Chondrocyte (in vitro differentiated cells): ENCODE measurements at regions not wholly inside any gene's neighbourhood (a gene's known extent, or its start where the extent isn't known, plus 50 kb on each side); places are given as distances from the start of the nearest gene placed in this dataset.

Experiments used
- DNase-seq: peaks from one replicate; pipeline ENCODE4 v3.0.0; 2021; ENCODE audit warnings: mixed read lengths, low spot score
- H3K27ac Mint-ChIP-seq: one replicate; pipeline ENCODE4 v1.8.0; 2021; ENCODE audit warnings: mild to moderate bottlenecking, moderate library complexity, mixed read lengths; ENCODE audit not compliant: unreplicated experiment
- H3K27me3 Mint-ChIP-seq: 2 replicates; pipeline ENCODE4 v1.8.0; 2021; ENCODE audit warnings: low read depth, mixed read lengths
- H3K36me3 Mint-ChIP-seq: 2 replicates; pipeline ENCODE4 v1.8.0; 2021; ENCODE audit warnings: low read depth, mixed read lengths
- H3K4me1 Mint-ChIP-seq: 2 replicates; pipeline ENCODE4 v1.8.0; 2021; ENCODE audit warnings: low read depth, mild to moderate bottlenecking, mixed read lengths
- H3K4me3 Mint-ChIP-seq: one replicate; pipeline ENCODE4 v1.8.0; 2021; ENCODE audit warnings: mild to moderate bottlenecking, moderate library complexity, mixed read lengths; ENCODE audit not compliant: unreplicated experiment
- H3K9me3 Mint-ChIP-seq: 2 replicates; pipeline ENCODE4 v1.8.0; 2021; ENCODE audit warnings: low read depth, mixed read lengths
- CTCF ChIP-seq: fragments of 200-600 bp; sonication (generic); IDR thresholded peaks from 2 replicates; pipeline ENCODE4 v1.5.0; 2021; ENCODE audit warnings: antibody characterized with exemption, mild to moderate bottlenecking, moderate library complexity

GRCh38 chr2:234808907-234809306 lies 142.9 kb upstream of the SH3BP4 start:
- peaks cover 2% of the 10 kb centered on the region for H3K36me3 Mint-ChIP-seq

GRCh38 chr2:234806818-234807217 lies 145.0 kb upstream of the SH3BP4 start:
- Mint-ChIP-seq H3K36me3 (peaks cover 2% of the 10 kb centered on the region), H3K27me3 (peaks cover 11% of the 10 kb centered on the region), H3K27ac (no peak overlapping the region), H3K9me3 (peaks cover 14% of the 10 kb centered on the region), H3K4me3 (no peak overlapping the region), H3K4me1 (no peaks in the 10 kb centered on the region)
- DNase-seq: no peak
- TF ChIP-seq CTCF: no peak

More at GRCh38 chr2:234808907-234809306, 142.9 kb upstream of the SH3BP4 start:
- no peaks in the 10 kb centered on the region for H3K4me1 Mint-ChIP-seq
- no peak overlapping the region for H3K27ac Mint-ChIP-seq
- peaks cover 10% of the 10 kb centered on the region for H3K9me3 Mint-ChIP-seq
- DNase-seq: no peak
- no peak overlapping the region for H3K4me3 Mint-ChIP-seq
- TF ChIP-seq CTCF: no peak
- H3K27me3 Mint-ChIP-seq: peaks cover 13% of the 10 kb centered on the region

- Mint-ChIP-seq H3K4me3 (no peak overlapping the region), H3K9me3 (peaks cover 14% of the 10 kb centered on the region), H3K27me3 (peaks cover 11% of the 10 kb centered on the region), H3K27ac (no peak overlapping the region), H3K4me1 (no peaks in the 10 kb centered on the region), H3K36me3 (peaks cover 2% of the 10 kb centered on the region)
- no peak for DNase-seq
- TF ChIP-seq CTCF: no peak
Measured at GRCh38 chr2:234805836-234806235, 146.0 kb upstream of the SH3BP4 start.

- peaks cover 14% of the 10 kb centered on the region for H3K9me3 Mint-ChIP-seq
- peaks cover 2% of the 10 kb centered on the region for H3K36me3 Mint-ChIP-seq
- no peak overlapping the region for H3K27ac Mint-ChIP-seq
- no peak for DNase-seq
- peaks cover 3% of the 10 kb centered on the region for H3K27me3 Mint-ChIP-seq
- H3K4me3 Mint-ChIP-seq: no peak overlapping the region
- H3K4me1 Mint-ChIP-seq: no peaks in the 10 kb centered on the region
- no peak for TF ChIP-seq CTCF
Measured at GRCh38 chr2:234804704-234805103, 147.1 kb upstream of the SH3BP4 start.

GRCh38 chr2:234802845-234803171 lies 149.0 kb upstream of the SH3BP4 start:
- DNase-seq: no peak
- H3K4me1 Mint-ChIP-seq: no peaks in the 10 kb centered on the region
- H3K9me3 Mint-ChIP-seq: peaks cover 14% of the 10 kb centered on the region
- no peaks in the 10 kb centered on the region for H3K27me3 Mint-ChIP-seq
- TF ChIP-seq CTCF: no peak
- no peak overlapping the region for H3K27ac Mint-ChIP-seq
- no peaks in the 10 kb centered on the region for H3K36me3 Mint-ChIP-seq
- H3K4me3 Mint-ChIP-seq: no peak overlapping the region
